Left lung (tissue), 4 donors: ENCODE measurements at regions not wholly inside any gene's neighbourhood (a gene's known extent, or its start where the extent isn't known, plus 50 kb on each side); places are given as distances from the start of the nearest gene placed in this dataset.

ENCODE experiments used
- ATAC-seq: fragments of 200-7000 bp; cut with Tn5 transposase; one replicate; pipeline ENCODE4 v1.9.1; 2020; ENCODE audit warnings: moderate library complexity
- DNase-seq, 4 donors: peaks; one replicate each; pipeline ENCODE4 v3.0.0-alpha.2; 2013 to 2020
- H3K27ac ChIP-seq, 2 donors: fragments of 200-600 bp; sonication (generic) in 1 of 2; one replicate each; pipeline versions ENCODE4 v1.5.0 to v1.8.0; 2020 to 2021
- H3K27me3 ChIP-seq, 2 donors: fragments of 200-600 bp; sonication (generic) in 1 of 2; one replicate each; pipeline versions ENCODE4 v1.5.0 to v1.8.0; 2020 to 2021
- H3K36me3 ChIP-seq, 2 donors: fragments of 200-600 bp; sonication (generic) in 1 of 2; one replicate each; pipeline versions ENCODE4 v1.5.0 to v1.8.0; 2020 to 2021
- H3K4me1 ChIP-seq, 2 donors: fragments of 200-600 bp; one replicate each; pipeline ENCODE4 v1.8.0; 2021
- H3K4me3 ChIP-seq, 2 donors: fragments of 200-600 bp; sonication (generic) in 1 of 2; one replicate each; pipeline versions ENCODE4 v1.5.0 to v1.8.0; 2020 to 2021; ENCODE audit warnings: mild to moderate bottlenecking in 1 of 2
- H3K9me3 ChIP-seq, 2 donors: fragments of 200-600 bp; sonication (generic) in 1 of 2; one replicate each; pipeline versions ENCODE4 v1.5.0 to v1.8.0; 2020 to 2021
- intact Hi-C, 2 donors: fragments of 100-400 bp; cut with DNase I; formaldehyde crosslinking; loops; one replicate each; pipeline versions ENCODE4 v1.11.2 to v1.14.2; 2022
- TF ChIP-seq, protein P1 (sequence below), 2 donors: fragments of 200-600 bp; sonication (generic) in 1 of 2; IDR thresholded peaks; one replicate each; pipeline versions ENCODE4 v1.5.0 to v1.8.0; 2021; ENCODE audit warnings: antibody characterized with exemption in 2 of 2
- donor health status: DM: no; HTN: yes; CAD: no.
- donor health status: DM: no; HTN: no; CAD: no.

DNA sequence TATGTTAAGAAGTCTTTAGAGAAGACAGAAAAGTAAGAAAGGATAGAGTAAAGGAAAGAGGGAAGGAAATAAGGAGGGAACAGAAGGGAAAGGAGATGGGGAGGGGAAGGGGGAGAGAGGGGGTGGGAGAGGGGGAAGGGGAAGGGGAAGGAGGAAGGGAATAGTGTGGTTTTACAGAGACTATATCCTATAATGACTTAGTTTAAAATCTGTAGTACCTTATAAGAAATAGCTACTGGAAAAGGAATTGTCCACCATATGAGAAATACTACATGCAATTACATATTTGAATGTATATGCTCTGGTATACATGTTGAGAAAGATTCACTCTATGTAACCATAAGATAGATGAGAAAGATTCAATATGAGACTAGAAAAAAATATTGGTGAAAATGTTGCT is 1042.3 kb downstream of the BRINP3 start:
- Histone ChIP-seq H3K4me1 (no peaks in the 10 kb centered on the region), H3K4me3 (no peak overlapping the region), H3K9me3 (no peaks in the 10 kb centered on the region), H3K36me3 (no peaks in the 10 kb centered on the region), H3K27ac (no peak overlapping the region), H3K27me3 (no peaks in the 10 kb centered on the region)
- intact Hi-C loops = no loop called here
- ATAC-seq (no peak), DNase-seq (no peak)
- TF ChIP-seq, protein P1, sequence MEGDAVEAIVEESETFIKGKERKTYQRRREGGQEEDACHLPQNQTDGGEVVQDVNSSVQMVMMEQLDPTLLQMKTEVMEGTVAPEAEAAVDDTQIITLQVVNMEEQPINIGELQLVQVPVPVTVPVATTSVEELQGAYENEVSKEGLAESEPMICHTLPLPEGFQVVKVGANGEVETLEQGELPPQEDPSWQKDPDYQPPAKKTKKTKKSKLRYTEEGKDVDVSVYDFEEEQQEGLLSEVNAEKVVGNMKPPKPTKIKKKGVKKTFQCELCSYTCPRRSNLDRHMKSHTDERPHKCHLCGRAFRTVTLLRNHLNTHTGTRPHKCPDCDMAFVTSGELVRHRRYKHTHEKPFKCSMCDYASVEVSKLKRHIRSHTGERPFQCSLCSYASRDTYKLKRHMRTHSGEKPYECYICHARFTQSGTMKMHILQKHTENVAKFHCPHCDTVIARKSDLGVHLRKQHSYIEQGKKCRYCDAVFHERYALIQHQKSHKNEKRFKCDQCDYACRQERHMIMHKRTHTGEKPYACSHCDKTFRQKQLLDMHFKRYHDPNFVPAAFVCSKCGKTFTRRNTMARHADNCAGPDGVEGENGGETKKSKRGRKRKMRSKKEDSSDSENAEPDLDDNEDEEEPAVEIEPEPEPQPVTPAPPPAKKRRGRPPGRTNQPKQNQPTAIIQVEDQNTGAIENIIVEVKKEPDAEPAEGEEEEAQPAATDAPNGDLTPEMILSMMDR (IDR thresholded peaks at IDR 0.05) = no peak

DNA sequence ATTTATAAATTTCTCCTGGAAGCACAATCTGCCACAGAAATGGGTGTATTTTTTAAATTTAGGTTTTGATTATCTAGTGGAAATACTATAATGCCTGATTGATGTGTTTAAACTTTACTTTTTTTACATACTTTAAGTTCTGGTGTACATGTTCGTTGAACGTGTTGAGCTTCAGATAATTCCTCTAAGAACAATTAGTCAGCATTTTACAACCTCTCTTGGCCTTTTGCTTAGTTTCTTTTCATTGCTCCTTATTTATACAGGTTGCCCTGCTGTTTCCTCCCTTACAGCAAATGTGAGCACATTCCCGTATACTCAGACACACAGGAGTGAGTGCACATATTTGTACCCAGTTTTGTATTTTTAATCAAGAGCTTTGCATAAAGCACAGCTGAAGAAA is 1038.9 kb downstream of the BRINP3 start:
- Histone ChIP-seq H3K27ac (no peak overlapping the region), H3K9me3 (no peaks in the 10 kb centered on the region), H3K27me3 (no peaks in the 10 kb centered on the region), H3K36me3 (no peaks in the 10 kb centered on the region), H3K4me1 (no peaks in the 10 kb centered on the region), H3K4me3 (no peak overlapping the region)
- intact Hi-C loops = no loop called here
- TF ChIP-seq, protein P1 (IDR thresholded peaks at IDR 0.05) = no peak
- DNase-seq = no peak
- no peak for ATAC-seq

DNA sequence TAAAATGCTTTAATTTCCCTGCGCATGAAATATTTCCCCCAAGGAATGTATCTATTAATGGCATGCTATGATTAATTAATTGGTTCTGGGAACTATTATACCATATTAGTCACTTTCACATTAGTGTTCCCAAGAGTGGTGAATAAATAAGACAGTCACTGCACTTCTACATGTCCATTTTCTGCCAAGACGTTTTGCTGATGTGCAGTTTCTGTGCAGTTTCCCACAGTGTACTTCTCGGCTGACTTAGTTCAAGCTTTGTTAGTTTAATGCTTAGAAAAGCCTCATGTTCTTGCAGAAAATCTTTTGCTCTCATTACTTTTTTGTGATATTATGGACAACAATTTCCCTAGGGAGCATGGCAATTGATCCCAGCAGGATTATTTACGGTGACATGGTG is 1014.5 kb downstream of the BRINP3 start:
- Histone ChIP-seq H3K27me3 (no peaks in the 10 kb centered on the region), H3K4me1 (no peaks in the 10 kb centered on the region), H3K36me3 (no peaks in the 10 kb centered on the region), H3K4me3 (no peak overlapping the region), H3K27ac (no peak overlapping the region), H3K9me3 (peaks cover 0 to 5% of the 10 kb centered on the region in 2 donors)
- peak in 1 of 4 donors; percentile 3 for DNase-seq
- intact Hi-C loops = no loop called here
- no peak for ATAC-seq
- TF ChIP-seq, protein P1 (IDR thresholded peaks at IDR 0.05) = no peak

DNA sequence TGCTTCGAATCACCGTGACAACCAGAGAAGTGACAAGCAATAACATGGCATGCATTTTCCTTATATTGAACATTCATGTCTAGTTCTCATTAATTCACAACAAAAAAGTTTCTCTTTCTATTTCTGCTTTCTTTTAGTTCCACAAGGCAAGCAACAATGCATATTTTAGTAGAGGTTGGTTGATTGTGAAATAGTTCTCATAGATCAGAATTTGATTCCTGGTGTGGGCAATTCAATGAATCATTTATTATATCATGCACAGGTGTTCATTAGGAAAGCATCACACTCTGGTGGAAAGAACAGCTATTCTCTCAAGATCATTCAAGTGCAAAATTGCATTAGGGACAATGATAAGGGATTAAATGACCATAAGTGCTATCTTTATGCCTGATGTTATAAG is 980.9 kb downstream of the BRINP3 start:
- TF ChIP-seq, protein P1 (IDR thresholded peaks at IDR 0.05) = no peak
- intact Hi-C loops = no loop called here

DNA sequence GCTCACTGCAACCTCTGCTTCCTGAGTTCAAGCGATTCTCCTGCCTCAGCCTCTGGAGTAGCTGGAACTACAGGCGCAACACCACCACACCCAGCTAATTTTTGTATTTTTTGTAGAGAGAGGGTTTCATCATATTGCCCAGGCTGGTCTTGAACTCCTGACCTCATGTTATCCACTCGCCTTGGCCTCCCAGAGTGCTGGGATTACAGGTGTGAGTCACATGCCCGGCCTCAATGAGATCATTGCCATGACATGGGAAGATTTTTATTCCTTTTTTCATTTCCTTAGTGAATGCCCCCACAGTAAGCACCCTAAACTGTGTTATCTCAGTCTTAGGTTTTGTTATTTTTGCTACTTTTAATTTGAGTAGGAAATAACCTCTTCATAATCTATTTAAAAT is 977.9 kb downstream of the BRINP3 start:
- TF ChIP-seq, protein P1 (IDR thresholded peaks at IDR 0.05) = no peak
- H3K36me3 ChIP-seq = no peaks in the 10 kb centered on the region
- no peaks in the 10 kb centered on the region for H3K9me3 ChIP-seq
- intact Hi-C loops = no loop called here
- no peak overlapping the region for H3K27ac ChIP-seq
- DNase-seq (no peak), ATAC-seq (no peak)
- H3K4me3 ChIP-seq = no peak overlapping the region
- no peaks in the 10 kb centered on the region for H3K4me1 ChIP-seq
- H3K27me3 ChIP-seq = no peaks in the 10 kb centered on the region

More for the DNA sequence above, 980.9 kb downstream of the BRINP3 start:
- H3K27ac ChIP-seq = no peak overlapping the region
- H3K4me3 ChIP-seq = no peak overlapping the region
- H3K9me3 ChIP-seq = no peaks in the 10 kb centered on the region
- H3K27me3 ChIP-seq = no peaks in the 10 kb centered on the region
- no peaks in the 10 kb centered on the region for H3K36me3 ChIP-seq
- no peaks in the 10 kb centered on the region for H3K4me1 ChIP-seq
- DNase-seq = no peak
- no peak for ATAC-seq
